ENCODE measurements at regions not wholly inside any gene's neighbourhood (a gene's known extent, or its start where the extent isn't known, plus 50 kb on each side); places are given as distances from the start of the nearest gene placed in this dataset.

GRCh38 chr13:84659359-84659661 is 777.0 kb upstream of the SLITRK1 start:
- Histone ChIP-seq H3K36me3 (replicated peaks; ENCODE audit: control insufficient read depth, insufficient read depth, low read length) (no peaks in the 10 kb centered on the region), H3K4me3 (ENCODE audit: insufficient read depth, low read depth, low read length) (no peak overlapping the region), H3K27me3 (ENCODE audit: control insufficient read depth, insufficient read depth, low read length) (no peaks in the 10 kb centered on the region)
- DNase-seq = no peak

- Histone ChIP-seq H3K4me3 (ENCODE audit: insufficient read depth, low read depth, low read length) (no peak overlapping the region), H3K36me3 (replicated peaks; ENCODE audit: control insufficient read depth, insufficient read depth, low read length) (no peaks in the 10 kb centered on the region), H3K27me3 (ENCODE audit: control insufficient read depth, insufficient read depth, low read length) (no peaks in the 10 kb centered on the region)
- DNase-seq = no peak
These were observed 776.5 kb upstream of the SLITRK1 start for GRCh38 chr13:84658491-84659358.

- no peaks in the 10 kb centered on the region for H3K27me3 ChIP-seq (ENCODE audit: control insufficient read depth, insufficient read depth, low read length)
- no peak overlapping the region for H3K4me3 ChIP-seq (ENCODE audit: insufficient read depth, low read depth, low read length)
- no peak for DNase-seq
- H3K36me3 ChIP-seq (replicated peaks; ENCODE audit: control insufficient read depth, insufficient read depth, low read length) = no peaks in the 10 kb centered on the region
These were observed 773.4 kb upstream of the SLITRK1 start for GRCh38 chr13:84655677-84656076.

- Histone ChIP-seq H3K4me3 (ENCODE audit: insufficient read depth, low read depth, low read length) (no peak overlapping the region), H3K36me3 (replicated peaks; ENCODE audit: control insufficient read depth, insufficient read depth, low read length) (no peaks in the 10 kb centered on the region), H3K27me3 (ENCODE audit: control insufficient read depth, insufficient read depth, low read length) (no peaks in the 10 kb centered on the region)
- peak; percentile 2 for DNase-seq
These were observed 772.5 kb upstream of the SLITRK1 start for GRCh38 chr13:84654654-84655275.

- no peaks in the 10 kb centered on the region for H3K27me3 ChIP-seq (ENCODE audit: control insufficient read depth, insufficient read depth, low read length)
- DNase-seq = no peak
- no peaks in the 10 kb centered on the region for H3K36me3 ChIP-seq (replicated peaks; ENCODE audit: control insufficient read depth, insufficient read depth, low read length)
- no peak overlapping the region for H3K4me3 ChIP-seq (ENCODE audit: insufficient read depth, low read depth, low read length)
These were observed 771.8 kb upstream of the SLITRK1 start for GRCh38 chr13:84653915-84654534.

- Histone ChIP-seq H3K36me3 (replicated peaks; ENCODE audit: control insufficient read depth, insufficient read depth, low read length) (no peaks in the 10 kb centered on the region), H3K27me3 (ENCODE audit: control insufficient read depth, insufficient read depth, low read length) (no peaks in the 10 kb centered on the region), H3K4me3 (ENCODE audit: insufficient read depth, low read depth, low read length) (no peak overlapping the region)
- no peak for DNase-seq
These were observed 769.4 kb upstream of the SLITRK1 start for GRCh38 chr13:84651705-84652104.

- no peaks in the 10 kb centered on the region for H3K27me3 ChIP-seq (ENCODE audit: control insufficient read depth, insufficient read depth, low read length)
- DNase-seq = no peak
- no peak overlapping the region for H3K4me3 ChIP-seq (ENCODE audit: insufficient read depth, low read depth, low read length)
- no peaks in the 10 kb centered on the region for H3K36me3 ChIP-seq (replicated peaks; ENCODE audit: control insufficient read depth, insufficient read depth, low read length)
These were observed 769.0 kb upstream of the SLITRK1 start for GRCh38 chr13:84651288-84651687.

GRCh38 chr13:84649853-84650252 is 767.6 kb upstream of the SLITRK1 start:
- no peak for DNase-seq
- H3K4me3 ChIP-seq (ENCODE audit: insufficient read depth, low read depth, low read length) = no peak overlapping the region
- H3K36me3 ChIP-seq (replicated peaks; ENCODE audit: control insufficient read depth, insufficient read depth, low read length) = no peaks in the 10 kb centered on the region
- no peaks in the 10 kb centered on the region for H3K27me3 ChIP-seq (ENCODE audit: control insufficient read depth, insufficient read depth, low read length)

- no peak for DNase-seq
- H3K4me3 ChIP-seq (ENCODE audit: insufficient read depth, low read depth, low read length) = no peak overlapping the region
- no peaks in the 10 kb centered on the region for H3K27me3 ChIP-seq (ENCODE audit: control insufficient read depth, insufficient read depth, low read length)
- no peaks in the 10 kb centered on the region for H3K36me3 ChIP-seq (replicated peaks; ENCODE audit: control insufficient read depth, insufficient read depth, low read length)
These were observed 765.9 kb upstream of the SLITRK1 start for GRCh38 chr13:84648069-84648640.

- Histone ChIP-seq H3K27me3 (ENCODE audit: control insufficient read depth, insufficient read depth, low read length) (no peaks in the 10 kb centered on the region), H3K36me3 (replicated peaks; ENCODE audit: control insufficient read depth, insufficient read depth, low read length) (no peaks in the 10 kb centered on the region), H3K4me3 (ENCODE audit: insufficient read depth, low read depth, low read length) (no peak overlapping the region)
- DNase-seq = no peak
These were observed 764.7 kb upstream of the SLITRK1 start for GRCh38 chr13:84646957-84647356.

GRCh38 chr13:84645196-84646012 is 763.1 kb upstream of the SLITRK1 start:
- Histone ChIP-seq H3K4me3 (ENCODE audit: insufficient read depth, low read depth, low read length) (no peak overlapping the region), H3K27me3 (ENCODE audit: control insufficient read depth, insufficient read depth, low read length) (no peaks in the 10 kb centered on the region), H3K36me3 (replicated peaks; ENCODE audit: control insufficient read depth, insufficient read depth, low read length) (no peaks in the 10 kb centered on the region)
- DNase-seq = no peak

GRCh38 chr13:84641491-84641890 is 759.2 kb upstream of the SLITRK1 start:
- Histone ChIP-seq H3K36me3 (replicated peaks; ENCODE audit: control insufficient read depth, insufficient read depth, low read length) (no peaks in the 10 kb centered on the region), H3K27me3 (ENCODE audit: control insufficient read depth, insufficient read depth, low read length) (no peaks in the 10 kb centered on the region), H3K4me3 (ENCODE audit: insufficient read depth, low read depth, low read length) (no peak overlapping the region)
- no peak for DNase-seq

- Histone ChIP-seq H3K36me3 (replicated peaks; ENCODE audit: control insufficient read depth, insufficient read depth, low read length) (no peaks in the 10 kb centered on the region), H3K4me3 (ENCODE audit: insufficient read depth, low read depth, low read length) (no peak overlapping the region), H3K27me3 (ENCODE audit: control insufficient read depth, insufficient read depth, low read length) (no peaks in the 10 kb centered on the region)
- DNase-seq = no peak
These were observed 758.4 kb upstream of the SLITRK1 start for GRCh38 chr13:84640691-84641090.

- Histone ChIP-seq H3K27me3 (ENCODE audit: control insufficient read depth, insufficient read depth, low read length) (no peaks in the 10 kb centered on the region), H3K36me3 (replicated peaks; ENCODE audit: control insufficient read depth, insufficient read depth, low read length) (no peaks in the 10 kb centered on the region), H3K4me3 (ENCODE audit: insufficient read depth, low read depth, low read length) (no peak overlapping the region)
- DNase-seq = no peak
These were observed 748.2 kb upstream of the SLITRK1 start for GRCh38 chr13:84630476-84630875.
